Keratinocyte (primary cell): ENCODE measurements at regions not wholly inside any gene's neighbourhood (a gene's known extent, or its start where the extent isn't known, plus 50 kb on each side); places are given as distances from the start of the nearest gene placed in this dataset.

Experiments used
- CTCF ChIP-seq, 3 experiments: IDR thresholded peaks in 1 of 3; conservative IDR thresholded peaks in 1 of 3; optimal IDR thresholded peaks in 1 of 3; 2 replicates in 2 of 3; 3 replicates in 1 of 3; pipeline versions ENCODE3 to v1.5.1; 2011; ENCODE audit warnings: low read length in 3 of 3, mild to moderate bottlenecking in 3 of 3, moderate library complexity in 2 of 3, control low read depth in 1 of 3, inconsistent platforms in 1 of 3; ENCODE audit not compliant: insufficient read depth in 2 of 3; ENCODE audit errors: extremely low read depth in 1 of 3
- EZH2 ChIP-seq: IDR thresholded peaks from one replicate; pipeline ENCODE4 v1.6.1; 2012; ENCODE audit warnings: inconsistent platforms, mild to moderate bottlenecking, low read length, moderate library complexity

GRCh38 chr13:58043971-58044370 lies 412.4 kb downstream of the PCDH17 start:
- no peak for TF ChIP-seq CTCF (optimal IDR thresholded peaks at IDR 0.05 in 1 of 3, IDR thresholded peaks at IDR 0.05 in 1 of 3, conservative IDR thresholded peaks at IDR 0.05 in 1 of 3; ENCODE audit: extremely low read depth in 1 of 3, insufficient read depth in 2 of 3, low read length in 3 of 3)
- no peak for TF ChIP-seq EZH2
